Activated CD4-positive, alpha-beta memory T cell treated with anti-CD3 and anti-CD28 coated beads for 36 hours (primary cell): ENCODE measurements at regions not wholly inside any gene's neighbourhood (a gene's known extent, or its start where the extent isn't known, plus 50 kb on each side); places are given as distances from the start of the nearest gene placed in this dataset.
"Not testable (repeated sequence)": the region's sequence is repeated elsewhere in the genome, so short reads cannot be mapped to it uniquely, and the experiment has no call there.

Source experiments
- CTCF ChIA-PET: fragments of 350-600 bp; sonication (Branson Sonifier 250); formaldehyde crosslinking; loops from one replicate; lab custom pipeline; 2021; ENCODE audit warnings: antibody characterized with exemption, inconsistent platforms; lab: Charles Lee
- POLR2A ChIA-PET: fragments of 350-600 bp; sonication (Branson Sonifier 250); formaldehyde crosslinking; loops from one replicate; lab custom pipeline; 2021; ENCODE audit warnings: antibody characterized with exemption; lab: Charles Lee
- DNase-seq: peaks from one replicate; pipeline ENCODE4 v3.0.0-alpha.2; 2020
- H3K27ac Mint-ChIP-seq: one replicate; pipeline ENCODE4 v1.8.0; 2021; ENCODE audit warnings: mixed read lengths
- H3K27me3 Mint-ChIP-seq: one replicate; pipeline ENCODE4 v1.8.0; 2021; ENCODE audit warnings: mixed read lengths
- H3K36me3 Mint-ChIP-seq: one replicate; pipeline ENCODE4 v1.8.0; 2021; ENCODE audit warnings: mixed read lengths
- H3K4me1 Mint-ChIP-seq: one replicate; pipeline ENCODE4 v1.8.0; 2021; ENCODE audit warnings: low read depth, mixed read lengths
- H3K4me3 Mint-ChIP-seq: one replicate; pipeline ENCODE4 v1.8.0; 2021; ENCODE audit warnings: mild to moderate bottlenecking, mixed read lengths
- H3K9me3 Mint-ChIP-seq: one replicate; pipeline ENCODE4 v1.8.0; 2021; ENCODE audit warnings: mixed read lengths
- intact Hi-C: fragments of 100-400 bp; cut with micrococcal nuclease; formaldehyde crosslinking; loops from one replicate; pipeline ENCODE4 v1.15.1; 2023

- Mint-ChIP-seq H3K4me1 (no peaks in the 10 kb centered on the region), H3K27me3 (no peaks in the 10 kb centered on the region), H3K9me3 (peaks cover 12% of the 10 kb centered on the region), H3K36me3 (no peaks in the 10 kb centered on the region), H3K4me3 (no peak overlapping the region), H3K27ac (no peak overlapping the region)
- intact Hi-C loops: no loop called here
- ChIA-PET POLR2A (no interaction called here), CTCF (no interaction called here)
- no peak for DNase-seq
These were observed 797.3 kb upstream of the FRG1 start for GRCh38 chr4:189143263-189143952.

- DNase-seq: no peak
- H3K36me3 Mint-ChIP-seq: no peaks in the 10 kb centered on the region
- CTCF ChIA-PET: no interaction called here
- H3K4me1 Mint-ChIP-seq: no peaks in the 10 kb centered on the region
- peaks cover 22% of the 10 kb centered on the region for H3K9me3 Mint-ChIP-seq
- no peak overlapping the region for H3K4me3 Mint-ChIP-seq
- no peak overlapping the region for H3K27ac Mint-ChIP-seq
- H3K27me3 Mint-ChIP-seq: no peaks in the 10 kb centered on the region
- POLR2A ChIA-PET: no interaction called here
- intact Hi-C loops: no loop called here
These were observed 793.4 kb upstream of the FRG1 start for GRCh38 chr4:189147005-189147929.

GRCh38 chr4:189155083-189155482, 785.6 kb upstream of the FRG1 start:
- H3K4me1 Mint-ChIP-seq, H3K27me3 Mint-ChIP-seq, H3K27ac Mint-ChIP-seq, CTCF ChIA-PET, H3K4me3 Mint-ChIP-seq, intact Hi-C loops, DNase-seq, H3K36me3 Mint-ChIP-seq, POLR2A ChIA-PET: not testable (repeated sequence)
- peaks cover 19% of the 10 kb centered on the region for H3K9me3 Mint-ChIP-seq

GRCh38 chr4:189162073-189162789, 778.4 kb upstream of the FRG1 start:
- no peak for DNase-seq
- CTCF ChIA-PET: no interaction called here
- Mint-ChIP-seq H3K9me3 (peaks cover 4% of the 10 kb centered on the region), H3K27ac (no peak overlapping the region), H3K4me3 (no peak overlapping the region), H3K4me1 (no peaks in the 10 kb centered on the region), H3K27me3 (no peaks in the 10 kb centered on the region), H3K36me3 (no peaks in the 10 kb centered on the region)
- intact Hi-C loops: no loop called here
- POLR2A ChIA-PET: no interaction called here

- no peaks in the 10 kb centered on the region for H3K36me3 Mint-ChIP-seq
- CTCF ChIA-PET: no interaction called here
- no peak overlapping the region for H3K4me3 Mint-ChIP-seq
- H3K27ac Mint-ChIP-seq: no peak overlapping the region
- DNase-seq: no peak
- intact Hi-C loops: no loop called here
- H3K9me3 Mint-ChIP-seq: peaks cover 4% of the 10 kb centered on the region
- H3K4me1 Mint-ChIP-seq: no peaks in the 10 kb centered on the region
- H3K27me3 Mint-ChIP-seq: no peaks in the 10 kb centered on the region
- POLR2A ChIA-PET: no interaction called here
These were observed 777.8 kb upstream of the FRG1 start for GRCh38 chr4:189162888-189163287.

GRCh38 chr4:189176002-189176401, 764.7 kb upstream of the FRG1 start:
- ChIA-PET CTCF (no interaction called here), POLR2A (no interaction called here)
- peaks cover 13% of the 10 kb centered on the region for H3K9me3 Mint-ChIP-seq
- no peak overlapping the region for H3K27ac Mint-ChIP-seq
- no peaks in the 10 kb centered on the region for H3K27me3 Mint-ChIP-seq
- H3K36me3 Mint-ChIP-seq: no peaks in the 10 kb centered on the region
- no peaks in the 10 kb centered on the region for H3K4me1 Mint-ChIP-seq
- no peak for DNase-seq
- H3K4me3 Mint-ChIP-seq: no peak overlapping the region
- intact Hi-C loops: no loop called here

GRCh38 chr4:189177130-189177529, 763.5 kb upstream of the FRG1 start:
- Mint-ChIP-seq H3K27ac (no peak overlapping the region), H3K4me1 (no peaks in the 10 kb centered on the region), H3K9me3 (peaks cover 6% of the 10 kb centered on the region), H3K27me3 (no peaks in the 10 kb centered on the region), H3K36me3 (no peaks in the 10 kb centered on the region), H3K4me3 (no peak overlapping the region)
- DNase-seq: no peak
- ChIA-PET POLR2A (no interaction called here), CTCF (no interaction called here)
- intact Hi-C loops: no loop called here

- CTCF ChIA-PET: no interaction called here
- Mint-ChIP-seq H3K9me3 (peaks cover 6% of the 10 kb centered on the region), H3K36me3 (no peaks in the 10 kb centered on the region), H3K27me3 (no peaks in the 10 kb centered on the region), H3K4me1 (no peaks in the 10 kb centered on the region), H3K4me3 (no peak overlapping the region), H3K27ac (no peak overlapping the region)
- intact Hi-C loops: no loop called here
- POLR2A ChIA-PET: no interaction called here
- DNase-seq: no peak
These were observed 762.4 kb upstream of the FRG1 start for GRCh38 chr4:189178125-189178746.

GRCh38 chr4:189185810-189186432, 754.8 kb upstream of the FRG1 start:
- peaks cover 23% of the 10 kb centered on the region for H3K9me3 Mint-ChIP-seq
- no peaks in the 10 kb centered on the region for H3K4me1 Mint-ChIP-seq
- H3K36me3 Mint-ChIP-seq: no peaks in the 10 kb centered on the region
- no peaks in the 10 kb centered on the region for H3K27me3 Mint-ChIP-seq
- DNase-seq: no peak
- H3K27ac Mint-ChIP-seq: no peak overlapping the region
- ChIA-PET POLR2A (no interaction called here), CTCF (no interaction called here)
- intact Hi-C loops: no loop called here
- no peak overlapping the region for H3K4me3 Mint-ChIP-seq

GRCh38 chr4:189187531-189188052, 753.1 kb upstream of the FRG1 start:
- Mint-ChIP-seq H3K4me3 (no peak overlapping the region), H3K27me3 (no peaks in the 10 kb centered on the region), H3K9me3 (peaks cover 26% of the 10 kb centered on the region), H3K4me1 (no peaks in the 10 kb centered on the region), H3K27ac (no peak overlapping the region), H3K36me3 (no peaks in the 10 kb centered on the region)
- intact Hi-C loops: no loop called here
- POLR2A ChIA-PET: no interaction called here
- CTCF ChIA-PET: no interaction called here
- DNase-seq: no peak

- intact Hi-C loops: no loop called here
- H3K27me3 Mint-ChIP-seq: no peaks in the 10 kb centered on the region
- CTCF ChIA-PET: no interaction called here
- no peak overlapping the region for H3K4me3 Mint-ChIP-seq
- POLR2A ChIA-PET: no interaction called here
- no peaks in the 10 kb centered on the region for H3K36me3 Mint-ChIP-seq
- H3K27ac Mint-ChIP-seq: no peak overlapping the region
- DNase-seq: no peak
- H3K4me1 Mint-ChIP-seq: peaks cover 4% of the 10 kb centered on the region
- H3K9me3 Mint-ChIP-seq: peaks cover 4% of the 10 kb centered on the region
These were observed 742.0 kb upstream of the FRG1 start for GRCh38 chr4:189198624-189199023.
